Neural progenitor cell (in vitro differentiated cells): ENCODE measurements at regions not wholly inside any gene's neighbourhood (a gene's known extent, or its start where the extent isn't known, plus 50 kb on each side); places are given as distances from the start of the nearest gene placed in this dataset.

Source experiments
- CTCF ChIP-seq: fragments of 200-600 bp; sonication (generic); IDR thresholded peaks from 2 replicates; pipeline ENCODE4 v1.5.1; 2017; ENCODE audit warnings: antibody characterized with exemption, mild to moderate bottlenecking
- EZH2 ChIP-seq: fragments of 200-600 bp; sonication (generic); IDR thresholded peaks from 2 replicates; pipeline ENCODE4 v1.6.1; 2017; ENCODE audit warnings: antibody characterized with exemption, mild to moderate bottlenecking, moderate library complexity
- EZH2phosphoT487 ChIP-seq: fragments of 200-600 bp; sonication (generic); IDR thresholded peaks from 2 replicates; pipeline ENCODE4 v1.6.1; 2017; ENCODE audit warnings: antibody characterized with exemption

DNA sequence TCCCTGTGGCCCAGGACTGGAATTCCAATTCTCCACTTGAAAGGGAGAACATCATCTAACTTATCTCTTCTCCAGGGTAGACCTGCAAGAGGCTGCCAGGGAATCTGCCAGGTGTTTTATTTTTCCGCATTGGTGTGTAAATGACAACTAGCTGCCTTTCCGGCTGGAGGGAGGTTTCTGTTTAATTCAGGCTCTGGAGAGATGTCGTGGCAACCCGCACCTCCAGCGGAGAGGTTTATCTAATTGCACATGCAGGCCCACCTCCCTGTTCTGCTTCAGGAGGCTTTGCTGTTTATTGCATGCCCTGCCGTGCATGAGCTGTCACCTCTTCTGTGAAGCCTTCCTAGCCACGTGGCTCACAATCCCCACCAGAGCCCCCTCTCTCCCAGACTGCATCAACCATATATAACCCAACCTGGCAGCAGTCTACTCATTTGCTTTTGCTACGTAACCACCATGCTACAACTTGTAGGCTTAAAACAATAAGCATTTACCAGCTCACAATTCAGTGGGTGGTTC is 151.6 kb downstream of the C1orf94 start:
- no peak for TF ChIP-seq EZH2
- TF ChIP-seq CTCF, result no peak
- no peak for TF ChIP-seq EZH2phosphoT487
